Mesenchymal stem cell (in vitro differentiated cells and primary cell): ENCODE measurements at regions not wholly inside any gene's neighbourhood (a gene's known extent, or its start where the extent isn't known, plus 50 kb on each side); places are given as distances from the start of the nearest gene placed in this dataset.

ENCODE experiments used
- DNase-seq: peaks from one replicate; pipeline ENCODE4 v3.0.0-alpha.2; 2013
- H2AFZ ChIP-seq: one replicate; pipeline ENCODE4 v1.6.1; 2013; ENCODE audit warnings: low read depth, mild to moderate bottlenecking, control low read depth, inconsistent platforms, low read length, moderate library complexity
- H2AK5ac ChIP-seq: 2 replicates; pipeline ENCODE4 v1.6.1; 2013; ENCODE audit warnings: low read length, moderate library complexity, mild to moderate bottlenecking, inconsistent platforms; ENCODE audit not compliant: severe bottlenecking
- H2BK120ac ChIP-seq: one replicate; pipeline ENCODE4 v1.6.1; 2013; ENCODE audit warnings: low read depth, mild to moderate bottlenecking, inconsistent platforms, low read length, moderate library complexity
- H2BK12ac ChIP-seq, 2 experiments: one replicate each; pipeline ENCODE4 v1.6.1; 2013; ENCODE audit warnings: inconsistent platforms in 2 of 2, low read length in 2 of 2, mild to moderate bottlenecking in 2 of 2, moderate library complexity in 2 of 2, control low read depth in 1 of 2
- H2BK15ac ChIP-seq: one replicate; pipeline ENCODE4 v1.6.1; 2013; ENCODE audit warnings: mild to moderate bottlenecking, low read depth, inconsistent platforms; ENCODE audit not compliant: poor library complexity, severe bottlenecking
- H2BK5ac ChIP-seq: 2 replicates; pipeline ENCODE4 v1.6.1; 2013; ENCODE audit warnings: low read depth, mild to moderate bottlenecking, low read length, control low read depth, inconsistent platforms; ENCODE audit not compliant: poor library complexity, severe bottlenecking
- H3K14ac ChIP-seq, 2 experiments: one replicate each; pipeline ENCODE4 v1.6.1; 2013; ENCODE audit warnings: inconsistent platforms in 2 of 2, low read length in 2 of 2, control low read depth in 1 of 2, mild to moderate bottlenecking in 1 of 2, moderate library complexity in 1 of 2
- H3K18ac ChIP-seq, 2 experiments: one replicate each; pipeline ENCODE4 v1.6.1; 2013; ENCODE audit warnings: inconsistent platforms in 2 of 2, low read length in 2 of 2, control low read depth in 1 of 2, low read depth in 1 of 2, mild to moderate bottlenecking in 1 of 2
- H3K23ac ChIP-seq, 2 experiments: one replicate each; pipeline ENCODE4 v1.6.1; 2013; ENCODE audit warnings: inconsistent platforms in 2 of 2, low read length in 2 of 2, mild to moderate bottlenecking in 2 of 2, moderate library complexity in 2 of 2, control low read depth in 1 of 2
- H3K27ac ChIP-seq: 2 replicates; pipeline ENCODE4 v1.5.1; 2013; ENCODE audit warnings: mild to moderate bottlenecking, moderate library complexity, low read length, control low read depth, inconsistent platforms; ENCODE audit not compliant: poor library complexity, severe bottlenecking
- H3K27me3 ChIP-seq, 2 experiments: 2 replicates each; pipeline versions ENCODE4 v1.6.1 to v1.7.0; 2013; ENCODE audit warnings: low read length in 2 of 2, mild to moderate bottlenecking in 2 of 2, moderate library complexity in 2 of 2, control low read depth in 1 of 2, inconsistent platforms in 1 of 2; ENCODE audit not compliant: control insufficient read depth in 1 of 2, insufficient read depth in 1 of 2
- H3K36me3 ChIP-seq, 2 experiments: 2 replicates each; pipeline versions ENCODE4 v1.6.1 to v1.7.0; 2013; ENCODE audit warnings: low read length in 2 of 2, control low read depth in 1 of 2, inconsistent platforms in 1 of 2, low read depth in 1 of 2, mild to moderate bottlenecking in 1 of 2; ENCODE audit not compliant: insufficient read depth in 2 of 2, control insufficient read depth in 1 of 2
- H3K4ac ChIP-seq, 2 experiments: one replicate each; pipeline ENCODE4 v1.6.1; 2013; ENCODE audit warnings: inconsistent platforms in 2 of 2, low read length in 2 of 2, mild to moderate bottlenecking in 2 of 2, moderate library complexity in 2 of 2, control low read depth in 1 of 2, low read depth in 1 of 2
- H3K4me1 ChIP-seq: 2 replicates; pipeline ENCODE4 v1.6.1; 2013; ENCODE audit warnings: low read depth, low read length, control low read depth; ENCODE audit not compliant: control insufficient read depth, insufficient read depth
- H3K4me2 ChIP-seq: 2 replicates; pipeline ENCODE4 v1.6.1; 2013; ENCODE audit warnings: low read length, mild to moderate bottlenecking, inconsistent platforms; ENCODE audit not compliant: poor library complexity, severe bottlenecking
- H3K4me3 ChIP-seq, 2 experiments: 2 replicates each; pipeline versions ENCODE4 v1.5.1 to v1.7.0; 2013; ENCODE audit warnings: low read length in 2 of 2, mild to moderate bottlenecking in 2 of 2, control low read depth in 1 of 2, low read depth in 1 of 2; ENCODE audit not compliant: insufficient read depth in 1 of 2
- H3K79me1 ChIP-seq: replicated peaks from 2 replicates; pipeline ENCODE4 v1.6.1; 2013; ENCODE audit warnings: mild to moderate bottlenecking, control low read depth, low read length, inconsistent platforms; ENCODE audit not compliant: poor library complexity, severe bottlenecking
- H3K9ac ChIP-seq: 2 replicates; pipeline ENCODE4 v1.7.0; 2013; ENCODE audit warnings: mild to moderate bottlenecking, low read length, moderate library complexity
- H3K9me3 ChIP-seq: 2 replicates; pipeline ENCODE4 v1.7.0; 2013; ENCODE audit warnings: mild to moderate bottlenecking, low read length; ENCODE audit not compliant: control insufficient read depth
- H4K8ac ChIP-seq: one replicate; pipeline ENCODE4 v1.6.1; 2013; ENCODE audit warnings: inconsistent platforms, mild to moderate bottlenecking, low read length, moderate library complexity
- H4K91ac ChIP-seq: one replicate; pipeline ENCODE4 v1.6.1; 2013; ENCODE audit warnings: mild to moderate bottlenecking, low read length, inconsistent platforms
- WGBS: methylation state at CpG from one replicate; pipeline ENCODE4 v1.1.7; 2013; ENCODE audit warnings: mixed read lengths; 5-methylcytosine and 5-hydroxymethylcytosine counted together

DNA sequence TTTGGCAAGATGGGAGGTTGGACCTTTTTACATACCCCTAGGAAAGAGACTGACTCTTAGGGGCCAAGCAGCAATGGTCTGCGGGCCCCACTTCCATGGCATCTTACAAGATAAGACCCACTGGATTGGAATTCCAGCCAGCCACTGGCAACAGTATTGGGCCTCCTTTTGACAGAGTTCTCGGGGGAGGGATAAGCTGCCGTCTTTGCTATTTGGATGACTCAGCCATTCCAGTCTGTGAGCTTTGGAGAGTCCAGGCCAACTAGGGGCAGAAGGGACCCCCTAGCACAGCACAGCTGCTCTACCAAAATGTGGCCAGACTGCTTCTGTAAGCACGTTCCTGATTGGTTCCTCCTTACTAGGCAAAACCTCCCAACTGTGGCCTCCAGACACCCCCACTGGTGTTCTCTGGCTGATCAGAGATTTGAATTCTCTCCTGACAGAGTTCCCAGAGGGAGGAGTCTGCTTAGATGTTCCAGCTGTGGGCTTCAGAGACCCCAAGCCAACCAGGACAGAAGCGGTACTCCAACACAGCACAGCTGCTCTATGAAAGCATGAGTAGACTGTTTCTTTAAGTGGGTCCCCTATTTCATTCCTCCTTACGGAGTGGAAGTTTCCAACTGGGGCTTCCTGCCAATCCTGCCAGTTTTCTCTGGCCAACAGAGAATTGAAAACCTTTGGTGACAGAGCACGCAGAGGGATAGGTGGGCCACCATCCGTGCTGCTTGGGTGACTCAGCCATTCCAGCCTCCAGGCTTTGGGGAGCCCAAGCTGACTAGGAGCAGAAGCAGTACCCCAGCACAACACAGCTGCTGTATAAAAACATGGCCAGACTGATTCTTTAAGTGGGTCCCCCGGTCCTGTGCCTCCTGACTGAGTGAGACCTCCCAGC, 672.1 kb upstream of the RIOK2 start:
- H3K4me2 ChIP-seq = no peak overlapping the region
- peak overlapping the region; percentile 3 for H2AK5ac ChIP-seq
- no peak overlapping the region for H4K91ac ChIP-seq
- no peaks in the 10 kb centered on the region for H3K79me1 ChIP-seq
- WGBS = 76% methylated on average over 9 of the region's 9 CpGs
- H3K4me1 ChIP-seq = peaks cover 7% of the 10 kb centered on the region
- H4K8ac ChIP-seq = no peak overlapping the region
- H2BK12ac ChIP-seq = peak overlapping the region in 1 of 2 experiments; percentile 55
- DNase-seq = peak; percentile 45
- no peak overlapping the region for H3K23ac ChIP-seq
- H2BK15ac ChIP-seq = peak overlapping the region; percentile 36
- no peaks in the 10 kb centered on the region for H3K27me3 ChIP-seq
- peaks cover 8% of the 10 kb centered on the region for H3K9me3 ChIP-seq
- H3K4ac ChIP-seq = no peak overlapping the region
- no peak overlapping the region for H3K9ac ChIP-seq
- peak overlapping the region in 1 of 2 experiments; percentile 26 for H3K14ac ChIP-seq
- peak overlapping the region in 1 of 2 experiments; percentile 45 for H3K4me3 ChIP-seq
- no peak overlapping the region for H2BK120ac ChIP-seq
- H2BK5ac ChIP-seq = no peak overlapping the region
- no peak overlapping the region for H3K27ac ChIP-seq
- no peaks in the 10 kb centered on the region for H3K36me3 ChIP-seq
- peak overlapping the region in 1 of 2 experiments; percentile 1 for H3K18ac ChIP-seq
- no peak overlapping the region for H2AFZ ChIP-seq

DNA sequence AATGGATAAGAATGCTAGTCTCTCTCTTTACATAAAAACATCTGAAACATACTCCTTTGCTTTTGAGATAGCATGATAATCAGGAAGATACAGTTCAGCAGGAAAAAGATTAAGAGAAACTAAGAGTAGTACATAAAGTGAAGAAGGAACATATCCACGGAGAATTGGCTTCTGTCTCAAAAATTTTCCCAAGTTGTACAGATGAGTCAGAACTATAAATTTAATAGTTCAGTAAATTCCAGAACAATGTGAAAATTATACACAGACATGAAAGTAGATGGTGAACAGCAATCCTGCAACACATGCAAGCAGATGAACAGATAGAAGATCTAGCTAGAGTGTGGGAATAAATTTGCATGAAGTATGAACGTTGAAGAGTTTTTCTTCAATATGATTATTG, 691.4 kb upstream of the RIOK2 start:
- Histone ChIP-seq H4K91ac (no peak overlapping the region), H3K27ac (no peak overlapping the region), H3K27me3 (no peaks in the 10 kb centered on the region), H3K9me3 (no peaks in the 10 kb centered on the region), H3K23ac (no peak overlapping the region), H3K14ac (no peak overlapping the region), H4K8ac (no peak overlapping the region), H3K18ac (no peak overlapping the region), H2BK5ac (no peak overlapping the region), H3K4me1 (no peaks in the 10 kb centered on the region), H3K4ac (no peak overlapping the region), H2AFZ (no peak overlapping the region), H2BK120ac (no peak overlapping the region), H2AK5ac (no peak overlapping the region), H3K9ac (no peak overlapping the region), H2BK12ac (no peak overlapping the region), H3K36me3 (no peaks in the 10 kb centered on the region), H3K4me3 (no peak overlapping the region), H2BK15ac (no peak overlapping the region), H3K4me2 (no peak overlapping the region), H3K79me1 (no peaks in the 10 kb centered on the region)
- no peak for DNase-seq
- WGBS = 80% methylated on average over 2 of the region's 2 CpGs

DNA sequence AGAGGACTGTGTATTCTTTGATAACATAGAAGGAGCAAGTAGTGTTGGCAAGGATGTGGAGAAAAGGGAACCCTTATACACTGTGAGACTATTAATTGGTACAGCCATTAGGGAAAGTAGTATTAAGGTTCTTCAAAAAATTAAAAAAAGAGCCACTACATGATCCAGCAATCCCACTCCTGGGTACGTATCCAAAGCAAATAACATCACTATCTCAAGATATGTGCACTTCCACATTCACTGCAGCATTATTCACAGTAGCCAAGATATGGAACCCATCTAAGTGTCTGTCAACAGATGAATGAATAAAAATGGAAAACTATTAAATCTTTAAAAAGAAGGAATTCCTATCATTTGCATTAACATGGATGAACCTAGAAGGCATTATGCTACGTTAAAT, 693.2 kb upstream of the RIOK2 start:
- no peak overlapping the region for H4K8ac ChIP-seq
- no peaks in the 10 kb centered on the region for H3K27me3 ChIP-seq
- no peak overlapping the region for H3K14ac ChIP-seq
- no peak overlapping the region for H3K4ac ChIP-seq
- H3K4me1 ChIP-seq = no peaks in the 10 kb centered on the region
- DNase-seq = no peak
- no peak overlapping the region for H3K9ac ChIP-seq
- no peak overlapping the region for H2BK12ac ChIP-seq
- no peak overlapping the region for H2BK120ac ChIP-seq
- H2BK15ac ChIP-seq = no peak overlapping the region
- H3K79me1 ChIP-seq = no peaks in the 10 kb centered on the region
- no peak overlapping the region for H3K4me3 ChIP-seq
- no peak overlapping the region for H2BK5ac ChIP-seq
- H3K4me2 ChIP-seq = no peak overlapping the region
- no peak overlapping the region for H2AFZ ChIP-seq
- 88% methylated on average over 2 of the region's 2 CpGs for WGBS
- H3K36me3 ChIP-seq = no peaks in the 10 kb centered on the region
- H2AK5ac ChIP-seq = no peak overlapping the region
- H3K23ac ChIP-seq = no peak overlapping the region
- H4K91ac ChIP-seq = no peak overlapping the region
- no peak overlapping the region for H3K27ac ChIP-seq
- H3K9me3 ChIP-seq = no peaks in the 10 kb centered on the region
- H3K18ac ChIP-seq = no peak overlapping the region

DNA sequence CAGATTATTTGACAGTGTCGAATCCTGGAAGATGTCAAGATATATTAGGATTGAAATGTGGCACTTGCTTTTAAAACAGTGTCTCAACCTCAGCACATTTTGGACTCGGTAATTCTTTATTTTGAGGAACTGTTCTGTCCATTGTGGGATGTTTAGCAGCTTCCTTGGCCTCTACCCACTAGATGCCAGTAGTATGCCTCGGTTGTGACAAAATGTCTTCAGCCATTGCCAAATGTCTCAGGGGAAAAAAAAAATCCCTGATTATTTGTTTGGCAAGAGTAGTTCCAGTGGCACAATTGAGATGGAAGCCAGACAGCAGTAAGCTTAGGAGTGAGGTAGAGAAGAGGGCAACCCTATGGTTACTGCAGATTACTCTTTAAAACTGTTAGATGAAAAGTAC, 694.5 kb upstream of the RIOK2 start:
- Histone ChIP-seq H4K8ac (no peak overlapping the region), H3K18ac (no peak overlapping the region), H3K9me3 (no peaks in the 10 kb centered on the region), H3K4ac (no peak overlapping the region), H2BK15ac (no peak overlapping the region), H3K14ac (no peak overlapping the region), H2BK5ac (no peak overlapping the region), H3K4me1 (no peaks in the 10 kb centered on the region), H3K9ac (no peak overlapping the region), H3K4me2 (no peak overlapping the region), H2AFZ (no peak overlapping the region), H2AK5ac (no peak overlapping the region), H3K4me3 (no peak overlapping the region), H3K27ac (no peak overlapping the region), H4K91ac (no peak overlapping the region), H3K79me1 (no peaks in the 10 kb centered on the region), H2BK12ac (no peak overlapping the region), H3K36me3 (no peaks in the 10 kb centered on the region), H3K27me3 (no peaks in the 10 kb centered on the region), H2BK120ac (no peak overlapping the region), H3K23ac (no peak overlapping the region)
- DNase-seq = no peak
- 87% methylated on average over 3 of the region's 3 CpGs for WGBS
